Middle frontal gyrus (tissue), 1 donor: ENCODE measurements at regions not wholly inside any gene's neighbourhood (a gene's known extent, or its start where the extent isn't known, plus 50 kb on each side); places are given as distances from the start of the nearest gene placed in this dataset.
A peak's percentile ranks its signal among the peaks of the same experiment; 100 is the strongest.

Experiments used
- DNase-seq: peaks from one replicate; pipeline ENCODE4 v3.0.0-alpha.2; 2015; ENCODE audit warnings: low spot score; ENCODE audit errors: extremely low spot score

DNA sequence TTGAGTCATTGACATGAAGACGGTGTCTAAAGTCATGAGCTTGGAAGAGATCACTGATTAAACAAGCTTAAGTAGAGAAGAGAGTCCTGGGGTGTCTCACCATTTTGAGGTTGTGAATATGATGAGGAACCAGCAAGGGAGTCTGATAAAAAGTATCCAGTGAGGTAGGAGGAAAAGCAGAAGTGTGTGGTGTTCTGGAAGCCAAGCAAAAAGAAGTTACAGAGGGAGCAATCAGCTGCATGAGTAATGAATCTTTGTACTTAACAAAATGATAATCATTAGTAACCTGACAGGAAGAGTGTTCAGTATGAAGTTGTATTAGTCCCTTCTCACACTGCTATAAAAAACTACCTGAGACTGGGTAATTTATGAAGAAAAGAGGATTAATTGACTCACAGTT, 131.3 kb downstream of the C11orf87 start:
- DNase-seq, result no peak

- no peak for DNase-seq
These were observed 133.0 kb downstream of the C11orf87 start for GRCh38 chr11:109554951-109555350.

GRCh38 chr11:109564241-109564640, 142.3 kb downstream of the C11orf87 start:
- DNase-seq, result no peak

DNA sequence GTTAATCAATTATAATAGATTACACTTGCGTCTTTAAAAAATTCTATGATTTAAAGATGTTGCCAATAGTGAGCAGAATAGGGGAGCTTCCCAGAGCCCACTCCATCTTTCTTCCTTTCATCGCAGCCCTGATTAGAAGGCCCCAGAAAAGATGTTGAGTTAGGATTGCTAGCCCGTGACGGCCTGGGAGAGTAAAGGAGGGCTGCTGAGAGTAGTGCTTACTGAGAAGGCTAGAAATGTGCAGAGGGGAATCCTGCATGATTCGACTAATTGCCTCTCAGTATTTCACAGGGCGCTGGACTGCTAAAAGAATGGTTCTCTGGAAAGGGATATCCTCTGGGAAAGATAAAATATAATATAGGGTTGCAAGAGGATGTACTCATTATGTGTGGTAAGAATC, 160.5 kb downstream of the C11orf87 start:
- no peak for DNase-seq

GRCh38 chr11:109584001-109584972, 162.3 kb downstream of the C11orf87 start:
- DNase-seq, result no peak

DNA sequence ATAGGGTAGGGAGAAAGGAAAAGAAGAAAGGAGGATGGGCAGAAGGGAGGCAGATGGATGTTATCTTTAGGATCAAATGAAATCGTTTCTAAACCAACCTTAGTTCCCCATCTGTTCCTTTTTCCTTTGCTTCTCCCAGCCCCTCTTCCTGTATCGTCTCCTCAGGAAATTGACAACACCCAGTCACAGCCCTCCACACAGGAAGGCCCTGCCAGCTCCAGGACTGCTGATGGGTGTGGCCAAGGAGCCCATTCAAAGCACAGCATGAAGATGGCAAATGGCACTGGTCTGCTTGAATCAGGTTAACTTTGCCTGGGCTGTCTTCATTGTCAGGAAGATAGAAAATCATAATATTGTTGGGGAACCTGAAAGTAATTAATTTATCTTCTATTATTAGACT, 164.8 kb downstream of the C11orf87 start:
- DNase-seq, result no peak

- DNase-seq, result no peak
These were observed 168.8 kb downstream of the C11orf87 start for GRCh38 chr11:109590782-109591181.

GRCh38 chr11:109597336-109597735, 175.3 kb downstream of the C11orf87 start:
- DNase-seq, result no peak

- no peak for DNase-seq
These were observed 182.8 kb downstream of the C11orf87 start for GRCh38 chr11:109604481-109605400.

GRCh38 chr11:109606256-109606655, 184.3 kb downstream of the C11orf87 start:
- no peak for DNase-seq

- peak; percentile 9 for DNase-seq
These were observed 187.6 kb downstream of the C11orf87 start for GRCh38 chr11:109609454-109610185.

DNA sequence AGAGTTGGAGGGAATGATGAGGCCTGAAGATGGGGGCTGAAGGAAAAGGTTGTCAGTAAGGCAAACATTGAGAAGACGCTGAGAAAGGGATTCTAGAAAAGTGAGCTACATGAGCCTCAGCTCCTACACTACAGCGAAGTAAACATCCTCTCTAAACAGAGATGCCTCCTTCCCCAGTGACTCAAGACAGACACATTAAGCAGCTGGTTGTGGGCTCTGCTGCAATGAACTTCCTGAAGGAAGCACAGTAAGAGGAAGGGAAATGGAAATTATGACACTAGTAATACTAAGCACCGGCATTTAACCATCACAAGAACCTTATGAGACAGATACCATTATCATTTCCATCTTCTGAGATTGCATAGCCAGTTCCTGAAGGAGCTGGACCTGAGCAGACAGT, 190.5 kb downstream of the C11orf87 start:
- no peak for DNase-seq

GRCh38 chr11:109619498-109619897, 197.5 kb downstream of the C11orf87 start:
- no peak for DNase-seq

- no peak for DNase-seq
These were observed 207.7 kb downstream of the C11orf87 start for GRCh38 chr11:109629734-109630133.

DNA sequence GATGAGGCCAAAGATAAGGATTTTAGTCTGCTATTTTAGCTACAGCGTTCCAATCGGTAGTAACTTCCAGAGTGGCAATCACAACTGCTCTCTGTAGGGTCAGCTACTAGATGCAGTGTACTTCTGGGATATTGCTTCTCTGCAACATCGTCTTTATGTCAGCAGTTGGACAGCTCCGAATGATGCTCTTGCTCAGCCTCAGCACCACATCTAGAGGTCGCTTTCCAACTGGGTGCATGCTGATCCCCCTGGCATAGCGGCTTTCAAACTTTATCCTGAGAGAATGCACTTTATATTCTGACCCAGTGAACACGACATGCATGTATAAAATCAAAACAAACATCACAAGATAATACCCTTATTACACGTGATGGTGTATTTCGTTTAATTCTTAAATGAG, 219.6 kb downstream of the C11orf87 start:
- no peak for DNase-seq

GRCh38 chr11:109644152-109644551, 222.2 kb downstream of the C11orf87 start:
- peak; percentile 63 for DNase-seq

GRCh38 chr11:109648804-109649203, 226.8 kb downstream of the C11orf87 start:
- DNase-seq, result no peak

DNA sequence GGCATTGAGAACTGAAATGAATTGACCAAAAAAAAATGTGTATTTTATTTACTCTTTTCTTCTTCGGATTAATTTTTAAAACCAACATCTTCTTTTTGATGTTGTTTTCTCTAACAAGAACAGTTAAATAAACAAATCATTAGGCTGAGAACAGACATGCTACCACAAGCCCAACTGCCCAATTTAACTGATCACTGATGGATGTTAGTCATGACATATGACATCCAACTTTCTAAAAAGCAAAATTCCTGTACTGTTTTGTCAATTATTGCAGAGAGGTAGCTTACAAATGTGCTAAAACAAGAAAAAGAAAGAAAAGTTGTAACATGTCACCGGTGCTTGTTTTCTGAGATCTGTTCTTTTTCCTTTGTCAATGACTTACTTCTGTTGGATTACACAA, 232.1 kb downstream of the C11orf87 start:
- DNase-seq, result no peak

DNA sequence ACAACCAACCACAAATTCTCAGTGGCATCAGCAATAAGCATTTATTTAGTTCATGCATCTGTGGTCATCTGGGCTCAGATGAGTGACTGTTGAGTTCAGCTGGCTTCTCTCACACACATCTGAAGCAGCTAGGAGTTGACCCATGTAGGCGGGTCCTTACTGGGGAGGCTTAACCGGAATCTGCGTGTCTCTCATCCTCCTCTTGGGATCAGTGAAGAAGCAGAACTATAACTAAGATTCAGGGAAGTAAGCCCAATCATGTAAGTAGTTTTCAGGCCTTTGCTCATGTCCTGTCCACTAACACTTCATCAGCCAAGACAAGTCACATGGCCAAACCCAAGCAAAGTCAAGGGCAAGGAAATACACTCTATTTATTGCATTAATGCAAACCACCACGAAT, 236.2 kb downstream of the C11orf87 start:
- no peak for DNase-seq

- DNase-seq, result no peak
These were observed 245.7 kb downstream of the C11orf87 start for GRCh38 chr11:109667719-109668118.

GRCh38 chr11:109668973-109669634, 247.1 kb downstream of the C11orf87 start:
- DNase-seq, result no peak
